ENCODE measurements at regions not wholly inside any gene's neighbourhood (a gene's known extent, or its start where the extent isn't known, plus 50 kb on each side); places are given as distances from the start of the nearest gene placed in this dataset.

DNA sequence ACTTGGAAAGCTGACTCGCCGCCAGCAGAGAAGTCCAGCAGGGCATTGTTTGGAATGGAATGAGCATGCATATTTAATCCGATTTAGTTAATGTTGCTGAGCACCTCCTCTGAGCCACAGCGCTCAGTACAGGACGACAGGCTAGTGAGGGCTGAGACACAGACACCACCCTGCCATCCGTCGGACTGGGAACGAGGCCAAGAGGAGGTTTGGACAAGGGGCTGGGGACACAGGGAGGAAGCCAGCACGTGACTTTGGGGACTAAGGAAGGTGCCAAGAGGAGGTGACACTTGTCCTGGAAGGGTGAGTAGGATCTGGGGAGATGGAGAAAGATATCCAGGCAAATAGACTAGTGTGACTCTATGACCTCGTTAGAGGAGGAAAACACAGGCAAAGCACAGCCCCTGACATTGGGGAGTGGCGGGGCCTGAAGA, 152.5 kb upstream of the ECI2 start:
- peaks cover 17% of the 10 kb centered on the region for H3K27me3 Mint-ChIP-seq
- no peaks in the 10 kb centered on the region for H3K9me3 Mint-ChIP-seq
- H3K4me3 Mint-ChIP-seq, result no peak overlapping the region
- ATAC-seq (replicated peaks), result no peak
- H3K4me1 Mint-ChIP-seq, result no peaks in the 10 kb centered on the region
- no peaks in the 10 kb centered on the region for H3K36me3 Mint-ChIP-seq (ENCODE audit: low read depth)
- no peak overlapping the region for H3K27ac Mint-ChIP-seq

DNA sequence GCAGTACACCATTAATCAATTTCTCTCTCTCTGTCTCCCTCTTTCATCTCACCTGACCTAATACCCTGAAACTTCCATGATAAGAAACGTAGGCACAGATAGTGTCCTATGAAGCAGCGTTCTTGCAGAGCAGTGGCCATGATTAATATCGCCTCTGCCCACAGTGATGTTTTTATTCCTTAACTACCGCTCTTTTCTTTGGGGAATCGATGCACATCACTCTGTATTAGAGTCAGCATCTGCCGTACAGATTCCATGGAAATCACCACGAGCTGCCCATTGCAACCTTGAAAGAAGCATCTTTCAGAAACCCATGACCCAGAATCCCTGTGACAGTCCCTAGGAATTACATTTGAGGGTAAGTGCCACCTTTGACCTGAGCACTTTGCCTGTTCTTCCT, 152.0 kb upstream of the ECI2 start:
- H3K4me1 Mint-ChIP-seq, result no peaks in the 10 kb centered on the region
- no peak for ATAC-seq (replicated peaks)
- no peaks in the 10 kb centered on the region for H3K36me3 Mint-ChIP-seq (ENCODE audit: low read depth)
- no peak overlapping the region for H3K27ac Mint-ChIP-seq
- H3K27me3 Mint-ChIP-seq, result peaks cover 17% of the 10 kb centered on the region
- H3K4me3 Mint-ChIP-seq, result no peak overlapping the region
- no peaks in the 10 kb centered on the region for H3K9me3 Mint-ChIP-seq

DNA sequence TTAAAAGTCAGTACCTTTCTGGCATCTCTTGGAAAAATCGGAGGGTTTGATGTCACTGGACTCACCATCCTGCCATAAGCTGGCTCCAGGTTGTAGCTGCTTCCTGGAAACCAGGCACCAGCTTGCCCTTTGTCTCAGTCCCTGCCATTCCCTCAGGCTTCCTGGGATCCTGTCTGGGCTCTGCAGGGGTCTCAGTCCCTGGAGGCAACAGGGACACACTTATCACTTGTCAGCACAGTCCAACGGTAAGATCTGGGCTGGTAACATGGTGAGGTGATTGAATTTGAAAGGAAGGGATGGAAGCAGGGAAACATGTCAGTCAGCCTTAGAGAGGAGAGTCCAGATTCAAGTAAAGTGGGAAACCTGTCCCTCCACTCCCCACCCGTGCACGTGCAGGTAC, 147.6 kb upstream of the ECI2 start:
- H3K27ac Mint-ChIP-seq, result no peak overlapping the region
- H3K36me3 Mint-ChIP-seq (ENCODE audit: low read depth), result no peaks in the 10 kb centered on the region
- H3K27me3 Mint-ChIP-seq, result peaks cover 40% of the 10 kb centered on the region
- no peak overlapping the region for H3K4me3 Mint-ChIP-seq
- no peaks in the 10 kb centered on the region for H3K9me3 Mint-ChIP-seq
- no peaks in the 10 kb centered on the region for H3K4me1 Mint-ChIP-seq
- no peak for ATAC-seq (replicated peaks)

GRCh38 chr6:4281341-4282293, 146.2 kb upstream of the ECI2 start:
- no peak overlapping the region for H3K27ac Mint-ChIP-seq
- H3K9me3 Mint-ChIP-seq, result no peaks in the 10 kb centered on the region
- H3K4me1 Mint-ChIP-seq, result no peaks in the 10 kb centered on the region
- peak; percentile 71 for ATAC-seq (replicated peaks)
- H3K36me3 Mint-ChIP-seq (ENCODE audit: low read depth), result no peaks in the 10 kb centered on the region
- H3K27me3 Mint-ChIP-seq, result peaks cover 37% of the 10 kb centered on the region
- H3K4me3 Mint-ChIP-seq, result peak overlapping the region; percentile 27

DNA sequence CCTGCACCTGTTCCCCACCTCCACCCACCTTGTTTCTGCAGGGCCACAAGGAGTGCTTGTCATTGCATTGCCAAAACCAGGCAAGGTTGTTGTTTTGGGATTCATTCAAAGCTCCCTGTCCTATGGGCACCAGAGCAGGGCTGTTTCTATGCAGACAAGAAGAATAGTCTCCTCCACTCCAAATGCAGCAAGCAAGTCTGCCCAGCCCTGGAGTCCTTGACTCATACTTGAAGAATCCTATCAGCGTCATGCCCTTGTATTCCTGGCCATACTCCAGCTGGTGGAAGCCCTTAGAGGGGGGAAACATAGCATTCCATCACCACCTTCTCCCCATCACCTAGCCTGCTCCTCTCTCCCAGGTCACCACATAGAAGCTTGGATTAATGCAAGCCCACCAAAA, 145.3 kb upstream of the ECI2 start:
- Mint-ChIP-seq H3K9me3 (no peaks in the 10 kb centered on the region), H3K4me3 (no peak overlapping the region), H3K27ac (no peak overlapping the region), H3K36me3 (ENCODE audit: low read depth) (no peaks in the 10 kb centered on the region), H3K4me1 (no peaks in the 10 kb centered on the region), H3K27me3 (peaks cover 30% of the 10 kb centered on the region)
- ATAC-seq (replicated peaks), result no peak

- Mint-ChIP-seq H3K27ac (no peak overlapping the region), H3K4me3 (no peak overlapping the region), H3K4me1 (no peaks in the 10 kb centered on the region), H3K36me3 (ENCODE audit: low read depth) (no peaks in the 10 kb centered on the region), H3K9me3 (no peaks in the 10 kb centered on the region), H3K27me3 (peaks cover 30% of the 10 kb centered on the region)
- no peak for ATAC-seq (replicated peaks)
Observed at GRCh38 chr6:4280031-4280430, 144.7 kb upstream of the ECI2 start.

DNA sequence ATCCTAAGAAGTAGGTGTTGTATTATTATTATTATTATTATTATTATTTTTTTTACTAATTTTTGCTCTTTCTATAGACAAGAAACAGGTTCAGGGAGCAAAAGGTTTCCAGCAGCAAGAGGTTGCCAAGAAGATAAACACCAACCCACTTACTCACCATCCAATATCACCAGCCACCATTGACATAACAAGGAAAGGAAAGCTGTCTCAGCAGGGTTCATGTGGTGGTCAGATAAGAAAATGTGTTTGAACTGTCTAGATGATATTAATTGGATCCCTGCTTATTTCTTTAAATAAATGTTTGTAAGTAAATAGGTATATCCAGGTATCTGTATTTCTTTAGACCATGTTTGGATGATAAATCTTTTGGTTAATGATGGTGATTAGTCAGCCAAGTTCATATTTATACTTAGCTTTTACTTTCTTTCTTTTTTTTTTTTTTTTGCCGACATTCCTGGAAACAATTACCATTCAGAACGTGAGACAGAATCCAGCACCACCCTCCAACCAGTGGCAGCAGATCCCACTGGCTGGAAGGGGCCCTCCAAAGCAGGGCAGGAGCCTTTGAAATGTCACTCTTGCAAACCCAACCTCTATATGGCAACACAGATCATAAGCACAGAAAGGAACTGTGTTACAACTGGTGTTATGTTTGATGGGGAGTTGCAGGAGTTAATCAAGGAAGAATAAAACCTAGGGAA, 139.2 kb upstream of the ECI2 start:
- no peak for ATAC-seq (replicated peaks)
- no peak overlapping the region for H3K27ac Mint-ChIP-seq
- H3K4me1 Mint-ChIP-seq, result no peaks in the 10 kb centered on the region
- no peaks in the 10 kb centered on the region for H3K36me3 Mint-ChIP-seq (ENCODE audit: low read depth)
- H3K27me3 Mint-ChIP-seq, result peaks cover 13% of the 10 kb centered on the region
- no peak overlapping the region for H3K4me3 Mint-ChIP-seq
- no peaks in the 10 kb centered on the region for H3K9me3 Mint-ChIP-seq

DNA sequence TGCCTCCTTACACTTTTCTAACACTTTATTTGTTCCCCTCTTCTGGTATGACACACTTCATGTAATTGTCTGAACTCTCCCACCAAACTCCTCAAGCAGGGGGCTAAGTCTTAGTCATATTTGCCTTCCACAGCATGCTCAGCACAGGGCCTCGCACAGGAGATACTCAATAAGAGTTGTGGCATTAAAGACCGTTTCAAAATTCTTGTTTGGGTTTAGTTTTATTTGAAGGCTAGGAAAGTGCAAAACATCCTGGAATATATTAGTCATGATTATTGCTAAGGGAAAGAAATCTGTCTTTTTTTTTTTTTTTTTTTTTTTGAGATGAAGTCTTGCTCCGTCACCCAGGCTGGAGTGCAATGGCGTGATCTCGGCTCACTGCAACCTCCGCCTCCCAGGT, 137.6 kb upstream of the ECI2 start:
- peaks cover 5% of the 10 kb centered on the region for H3K27me3 Mint-ChIP-seq

DNA sequence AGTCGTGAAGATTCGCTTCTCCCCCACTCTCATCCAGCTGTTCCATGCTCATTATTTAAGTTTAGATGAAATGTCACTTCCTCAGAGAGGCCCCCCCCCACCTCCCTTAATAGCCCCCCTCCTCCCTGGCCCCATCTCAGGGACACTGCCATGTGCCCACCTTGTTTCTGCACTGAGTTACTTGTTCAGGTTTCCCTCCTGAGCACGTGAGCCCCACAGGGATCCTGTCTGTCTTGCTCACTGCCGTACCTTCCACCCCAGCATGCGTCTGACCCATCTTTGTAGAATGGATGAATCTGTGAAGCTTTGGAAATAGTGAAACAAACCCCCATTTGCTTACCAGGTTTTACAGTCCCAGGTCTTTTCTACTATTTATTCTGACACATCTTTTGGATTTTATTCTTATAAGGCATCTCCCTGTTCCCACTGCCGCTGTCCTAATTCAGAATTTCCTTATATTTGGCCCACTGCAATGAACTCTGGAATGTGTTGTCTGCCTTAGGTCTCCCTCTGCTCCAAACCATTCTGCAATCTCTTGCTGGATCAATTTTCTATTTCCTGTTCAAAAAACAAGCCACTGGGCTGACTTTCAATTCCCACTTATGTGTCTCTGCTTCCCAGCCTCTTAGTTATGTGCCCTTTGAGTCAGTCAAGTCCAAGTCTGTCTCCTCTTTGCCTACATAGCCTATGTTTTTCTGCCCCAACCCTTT, 136.5 kb upstream of the ECI2 start:
- no peak overlapping the region for H3K4me3 Mint-ChIP-seq
- H3K9me3 Mint-ChIP-seq, result no peaks in the 10 kb centered on the region
- no peak for ATAC-seq (replicated peaks)
- H3K27me3 Mint-ChIP-seq, result peaks cover 9% of the 10 kb centered on the region
- no peak overlapping the region for H3K27ac Mint-ChIP-seq
- no peaks in the 10 kb centered on the region for H3K36me3 Mint-ChIP-seq (ENCODE audit: low read depth)
- H3K4me1 Mint-ChIP-seq, result no peaks in the 10 kb centered on the region

More for the DNA sequence above, 137.6 kb upstream of the ECI2 start:
- Mint-ChIP-seq H3K36me3 (ENCODE audit: low read depth) (no peaks in the 10 kb centered on the region), H3K9me3 (no peaks in the 10 kb centered on the region), H3K27ac (no peak overlapping the region), H3K4me3 (no peak overlapping the region), H3K4me1 (no peaks in the 10 kb centered on the region)
- ATAC-seq (replicated peaks), result no peak

GRCh38 chr6:4270776-4271175, 135.4 kb upstream of the ECI2 start:
- Mint-ChIP-seq H3K36me3 (ENCODE audit: low read depth) (no peaks in the 10 kb centered on the region), H3K4me3 (no peak overlapping the region), H3K9me3 (no peaks in the 10 kb centered on the region), H3K27me3 (peaks cover 17% of the 10 kb centered on the region), H3K27ac (no peak overlapping the region), H3K4me1 (no peaks in the 10 kb centered on the region)
- ATAC-seq (replicated peaks), result no peak

GRCh38 chr6:4270001-4270400, 134.6 kb upstream of the ECI2 start:
- no peak overlapping the region for H3K4me3 Mint-ChIP-seq
- H3K27ac Mint-ChIP-seq, result no peak overlapping the region
- H3K4me1 Mint-ChIP-seq, result no peaks in the 10 kb centered on the region
- ATAC-seq (replicated peaks), result no peak
- H3K27me3 Mint-ChIP-seq, result peaks cover 21% of the 10 kb centered on the region
- H3K9me3 Mint-ChIP-seq, result no peaks in the 10 kb centered on the region
- H3K36me3 Mint-ChIP-seq (ENCODE audit: low read depth), result no peaks in the 10 kb centered on the region

GRCh38 chr6:4268171-4268570, 132.8 kb upstream of the ECI2 start:
- ATAC-seq (replicated peaks), result no peak
- no peak overlapping the region for H3K4me3 Mint-ChIP-seq
- H3K36me3 Mint-ChIP-seq (ENCODE audit: low read depth), result no peaks in the 10 kb centered on the region
- no peak overlapping the region for H3K27ac Mint-ChIP-seq
- H3K9me3 Mint-ChIP-seq, result no peaks in the 10 kb centered on the region
- peaks cover 27% of the 10 kb centered on the region for H3K27me3 Mint-ChIP-seq
- no peaks in the 10 kb centered on the region for H3K4me1 Mint-ChIP-seq

- Mint-ChIP-seq H3K4me1 (no peaks in the 10 kb centered on the region), H3K27ac (no peak overlapping the region), H3K27me3 (peaks cover 23% of the 10 kb centered on the region), H3K4me3 (no peak overlapping the region), H3K9me3 (no peaks in the 10 kb centered on the region), H3K36me3 (ENCODE audit: low read depth) (no peaks in the 10 kb centered on the region)
- ATAC-seq (replicated peaks), result no peak
Observed at GRCh38 chr6:4265740-4266139, 130.4 kb upstream of the ECI2 start.

DNA sequence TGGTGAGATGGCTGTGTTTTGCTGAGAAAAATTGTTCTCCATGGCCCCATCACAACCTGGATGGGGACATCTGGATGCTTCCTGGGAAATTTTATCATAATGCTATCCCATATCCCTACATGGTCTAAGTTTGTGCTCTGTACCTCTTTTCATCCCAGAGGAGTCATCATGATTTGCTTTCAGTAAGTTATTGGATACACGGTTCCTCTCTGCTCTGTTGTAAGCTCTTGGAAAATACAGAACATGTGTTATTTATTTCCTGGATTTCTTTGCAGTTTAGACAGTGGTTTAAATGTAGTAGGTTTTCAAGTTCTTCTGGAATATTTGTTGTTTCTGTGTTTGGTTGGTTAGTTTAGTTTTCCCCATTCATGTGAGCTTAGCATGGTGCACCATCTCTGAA, 129.2 kb upstream of the ECI2 start:
- H3K36me3 Mint-ChIP-seq (ENCODE audit: low read depth), result no peaks in the 10 kb centered on the region
- no peaks in the 10 kb centered on the region for H3K9me3 Mint-ChIP-seq
- no peaks in the 10 kb centered on the region for H3K4me1 Mint-ChIP-seq
- ATAC-seq (replicated peaks), result no peak
- H3K27ac Mint-ChIP-seq, result no peak overlapping the region
- H3K27me3 Mint-ChIP-seq, result peaks cover 23% of the 10 kb centered on the region
- no peak overlapping the region for H3K4me3 Mint-ChIP-seq

All from activated T-helper 17 cell treated with anti-CD3 and anti-CD28 coated beads, Interleukin-2, amount 50 U/mL, for 72 hours (primary cell).